Body of pancreas (tissue), 4 donors: ENCODE measurements at regions not wholly inside any gene's neighbourhood (a gene's known extent, or its start where the extent isn't known, plus 50 kb on each side); places are given as distances from the start of the nearest gene placed in this dataset.

Experiments
- ATAC-seq: fragments of 150-250 bp; one replicate; pipeline ENCODE4 v1.9.1; 2016
- DNase-seq, 4 donors: peaks; one replicate each; pipeline ENCODE4 v3.0.0-alpha.2; 2019
- H3K27ac ChIP-seq, 4 donors: fragments of 200-600 bp; sonication (generic); 1 replicate in 3 of 4; 2 replicates in 1 of 4; pipeline versions ENCODE4 v1.5.1 to v1.6.1; 2016 to 2019; ENCODE audit warnings: mild to moderate bottlenecking in 1 of 4, mixed read lengths in 1 of 4, moderate library complexity in 1 of 4
- H3K27me3 ChIP-seq, 2 donors: fragments of 200-600 bp; sonication (generic); one replicate each; pipeline ENCODE4 v1.6.0; 2016; ENCODE audit warnings: mild to moderate bottlenecking in 1 of 2
- H3K36me3 ChIP-seq, 2 donors: fragments of 200-600 bp; sonication (generic); replicated peaks in 1 of 2; 2 replicates each; pipeline ENCODE4 v1.5.1; 2016; ENCODE audit warnings: low read depth in 2 of 2; ENCODE audit not compliant: insufficient read depth in 1 of 2
- H3K4me1 ChIP-seq: fragments of 200-600 bp; sonication (generic); one replicate; pipeline ENCODE4 v1.6.0; 2016
- H3K4me3 ChIP-seq, 2 donors: fragments of 200-600 bp; sonication (generic); 1 replicate in 1 of 2; 2 replicates in 1 of 2; pipeline ENCODE4 v1.5.1; 2016 to 2019
- H3K9me3 ChIP-seq, 3 donors: fragments of 200-600 bp; sonication (generic); 1 replicate in 2 of 3; 2 replicates in 1 of 3; pipeline ENCODE4 v1.5.1; 2016
- CTCF ChIP-seq, 7 experiments: fragments of 450-650 bp in 4 of 7; fragments of 200-600 bp in 3 of 7; sonication (generic) in 3 of 7; IDR thresholded peaks; one replicate each; pipeline ENCODE4 v1.5.1; 2016 to 2019; ENCODE audit warnings: antibody characterized with exemption in 7 of 7
- POLR2A ChIP-seq, 3 donors: fragments of 450-650 bp; IDR thresholded peaks; one replicate each; pipeline ENCODE4 v1.6.1; 2016; ENCODE audit warnings: antibody characterized with exemption in 3 of 3, mild to moderate bottlenecking in 2 of 3
- whole genome bisulfite sequencing, 2 donors: methylation state at CpG; one replicate each; pipeline ENCODE4 v1.1.5; 2017; 5-methylcytosine and 5-hydroxymethylcytosine counted together
- intact Hi-C: fragments of 100-400 bp; cut with DNase I; formaldehyde crosslinking; loops from one replicate; pipeline ENCODE4 v1.15.1; 2023

DNA sequence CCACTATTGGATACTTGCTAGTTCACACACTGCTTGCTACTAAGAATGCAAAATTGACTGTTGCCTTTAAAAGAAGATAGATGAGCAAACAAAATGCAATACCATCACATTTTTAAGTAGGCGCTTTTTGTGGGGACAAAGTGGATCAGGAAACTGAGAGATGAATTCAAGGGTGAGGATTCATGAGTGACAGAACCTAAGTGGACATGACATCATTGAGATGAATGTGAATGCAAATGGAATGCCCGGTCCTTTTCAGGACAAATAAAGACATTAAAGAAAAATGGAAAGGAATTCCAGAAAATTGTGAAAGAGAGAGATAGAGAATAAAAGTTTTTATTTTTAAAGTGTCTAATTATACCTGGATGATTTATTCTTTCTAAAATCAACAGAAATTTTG, 106.3 kb upstream of the AKR1E2 start:
- DNase-seq (no peak), ATAC-seq (no peak)
- no peaks in the 10 kb centered on the region for H3K27me3 ChIP-seq
- H3K36me3 ChIP-seq = no peaks in the 10 kb centered on the region
- no peaks in the 10 kb centered on the region for H3K4me1 ChIP-seq
- TF ChIP-seq POLR2A (IDR thresholded peaks at IDR 0.05) = no peak
- no peak for TF ChIP-seq CTCF (IDR thresholded peaks at IDR 0.05)
- intact Hi-C loops = no loop called here
- H3K9me3 ChIP-seq = no peaks in the 10 kb centered on the region
- H3K4me3 ChIP-seq = no peak overlapping the region
- WGBS, 2 donors = 66 to 82% methylated on average over 2 of the region's 2 CpGs
- H3K27ac ChIP-seq = no peak overlapping the region

DNA sequence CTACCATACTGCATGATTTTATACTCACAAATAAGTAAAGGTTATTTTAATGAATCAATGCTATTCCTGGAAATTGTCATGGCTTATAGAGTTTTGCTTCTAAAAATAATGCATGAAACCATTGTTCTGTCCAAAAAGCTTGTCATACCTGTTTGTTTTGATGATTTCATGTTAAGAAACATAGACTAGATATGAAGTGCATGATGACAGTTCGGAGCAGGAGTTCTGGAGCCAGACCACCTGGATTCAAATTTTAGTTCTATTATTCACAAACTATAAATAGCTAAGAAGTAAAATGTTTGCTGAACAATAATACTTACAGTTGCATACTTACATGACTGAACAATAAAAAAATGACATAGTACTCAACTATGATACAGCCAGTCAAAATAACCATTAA, 107.0 kb upstream of the AKR1E2 start:
- no peaks in the 10 kb centered on the region for H3K4me1 ChIP-seq
- ATAC-seq = no peak
- H3K27me3 ChIP-seq = no peaks in the 10 kb centered on the region
- no peaks in the 10 kb centered on the region for H3K9me3 ChIP-seq
- TF ChIP-seq POLR2A (IDR thresholded peaks at IDR 0.05) = no peak
- TF ChIP-seq CTCF (IDR thresholded peaks at IDR 0.05) = no peak
- H3K36me3 ChIP-seq = no peaks in the 10 kb centered on the region
- WGBS, 2 donors = 52 to 53% methylated on average over 1 of the region's 1 CpG
- H3K4me3 ChIP-seq = no peak overlapping the region
- no peak for DNase-seq
- H3K27ac ChIP-seq = no peak overlapping the region
- intact Hi-C loops = no loop called here

- no peaks in the 10 kb centered on the region for H3K27me3 ChIP-seq
- intact Hi-C loops = no loop called here
- no peak for DNase-seq
- H3K9me3 ChIP-seq = no peaks in the 10 kb centered on the region
- H3K4me3 ChIP-seq = no peak overlapping the region
- no peaks in the 10 kb centered on the region for H3K36me3 ChIP-seq
- WGBS, 2 donors = 65 to 71% methylated on average over 4 of the region's 4 CpGs
- TF ChIP-seq POLR2A (IDR thresholded peaks at IDR 0.05) (no peak), CTCF (IDR thresholded peaks at IDR 0.05) (no peak)
- no peaks in the 10 kb centered on the region for H3K4me1 ChIP-seq
- ATAC-seq = no peak
- H3K27ac ChIP-seq = no peak overlapping the region
Measured at GRCh38 chr10:4718544-4718943, 107.5 kb upstream of the AKR1E2 start.

DNA sequence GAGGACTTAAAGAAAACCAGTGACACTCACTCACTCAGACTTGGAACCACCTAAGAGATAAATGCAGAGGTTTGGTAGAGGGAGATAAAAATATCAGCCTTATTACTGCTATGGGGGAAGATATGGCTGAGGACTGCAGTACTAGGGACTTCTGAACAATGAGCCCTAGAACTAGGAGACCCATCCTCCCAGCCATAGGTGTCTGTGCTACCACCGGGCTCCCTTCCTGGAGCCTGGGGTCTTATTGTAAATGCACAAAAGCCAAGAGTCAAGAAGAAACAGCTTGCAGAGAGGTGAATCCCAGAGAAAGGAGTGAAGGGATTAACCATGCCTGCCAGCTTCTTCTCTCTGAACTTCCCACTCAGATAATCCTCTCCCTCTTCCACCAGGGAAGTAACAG, 108.3 kb upstream of the AKR1E2 start:
- Histone ChIP-seq H3K4me3 (no peak overlapping the region), H3K9me3 (no peaks in the 10 kb centered on the region), H3K36me3 (no peaks in the 10 kb centered on the region), H3K4me1 (no peaks in the 10 kb centered on the region), H3K27me3 (no peaks in the 10 kb centered on the region), H3K27ac (no peak overlapping the region)
- ATAC-seq = no peak
- intact Hi-C loops = no loop called here
- TF ChIP-seq CTCF (IDR thresholded peaks at IDR 0.05) = no peak
- TF ChIP-seq POLR2A (IDR thresholded peaks at IDR 0.05) = no peak
- DNase-seq = no peak
- 58 to 88% methylated on average over 1 of the region's 1 CpG for WGBS, 2 donors

DNA sequence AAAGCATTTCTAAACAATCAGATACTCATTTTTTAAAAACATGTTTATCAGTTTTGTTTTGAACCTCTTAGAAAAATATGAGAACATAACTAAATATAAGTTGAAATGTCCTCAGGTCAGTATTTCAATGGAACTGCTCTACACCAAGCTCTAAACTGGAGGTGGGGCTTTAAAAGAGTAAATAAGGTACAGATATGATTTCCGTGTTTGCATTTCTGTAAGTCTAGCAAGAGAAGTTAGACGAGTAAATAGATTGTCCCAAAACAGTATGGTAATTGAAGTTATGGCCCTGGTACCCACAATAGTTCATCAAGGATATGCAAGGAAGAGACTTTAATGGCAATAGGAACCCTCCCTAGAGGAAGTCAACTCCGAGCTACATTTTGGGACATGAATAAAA, 115.1 kb upstream of the AKR1E2 start:
- ATAC-seq = no peak
- WGBS, 2 donors = 21 to 24% methylated on average over 3 of the region's 3 CpGs
- intact Hi-C loops = no loop called here
- H3K9me3 ChIP-seq = no peaks in the 10 kb centered on the region
- H3K4me1 ChIP-seq = no peaks in the 10 kb centered on the region
- H3K27me3 ChIP-seq = no peaks in the 10 kb centered on the region
- no peak overlapping the region for H3K27ac ChIP-seq
- H3K36me3 ChIP-seq = no peaks in the 10 kb centered on the region
- no peak for DNase-seq
- H3K4me3 ChIP-seq = no peak overlapping the region
- TF ChIP-seq POLR2A (IDR thresholded peaks at IDR 0.05) (no peak), CTCF (IDR thresholded peaks at IDR 0.05) (no peak)
